Endodermal cell (in vitro differentiated cells): ENCODE measurements at regions not wholly inside any gene's neighbourhood (a gene's known extent, or its start where the extent isn't known, plus 50 kb on each side); places are given as distances from the start of the nearest gene placed in this dataset.

Experiments used
- DNase-seq: peaks from one replicate; pipeline ENCODE4 v3.0.0-alpha.2; 2017
- H3K27ac ChIP-seq: 2 replicates; pipeline ENCODE4 v1.5.1; 2013; ENCODE audit warnings: mild to moderate bottlenecking, low read depth, low read length, moderate library complexity
- H3K27me3 ChIP-seq: 2 replicates; pipeline ENCODE4 v1.6.1; 2013; ENCODE audit warnings: mild to moderate bottlenecking, low read length, moderate library complexity; ENCODE audit not compliant: insufficient read depth, control insufficient read depth, poor library complexity, severe bottlenecking
- H3K36me3 ChIP-seq: 2 replicates; pipeline ENCODE4 v1.7.0; 2013; ENCODE audit warnings: mild to moderate bottlenecking, low read length, moderate library complexity; ENCODE audit not compliant: control insufficient read depth, insufficient read depth
- H3K4me1 ChIP-seq: one replicate; pipeline ENCODE4 v1.7.0; 2013; ENCODE audit warnings: low read length; ENCODE audit not compliant: control insufficient read depth, insufficient read depth
- H3K4me3 ChIP-seq: 2 replicates; pipeline ENCODE4 v1.5.1; 2013; ENCODE audit warnings: mild to moderate bottlenecking, low read length, moderate library complexity
- H3K9ac ChIP-seq: 2 replicates; pipeline ENCODE4 v1.6.1; 2013; ENCODE audit warnings: mild to moderate bottlenecking, low read length, moderate library complexity; ENCODE audit not compliant: poor library complexity, severe bottlenecking; ENCODE audit errors: extremely low read depth
- H3K9me3 ChIP-seq: 2 replicates; pipeline ENCODE4 v1.6.1; 2013; ENCODE audit warnings: mild to moderate bottlenecking, low read length, moderate library complexity; ENCODE audit not compliant: control insufficient read depth
- H3K27ac Mint-ChIP-seq: 2 replicates; pipeline ENCODE4 v1.8.0; 2020; ENCODE audit warnings: mixed read lengths
- H3K27me3 Mint-ChIP-seq: 2 replicates; pipeline ENCODE4 v1.8.0; 2021; ENCODE audit warnings: mild to moderate bottlenecking, mixed read lengths; ENCODE audit not compliant: insufficient read depth
- H3K36me3 Mint-ChIP-seq: 2 replicates; pipeline ENCODE4 v1.8.0; 2020; ENCODE audit warnings: low read depth, mixed read lengths
- H3K4me1 Mint-ChIP-seq: 2 replicates; pipeline ENCODE4 v1.8.0; 2020; ENCODE audit warnings: mixed read lengths
- H3K4me3 Mint-ChIP-seq: 2 replicates; pipeline ENCODE4 v1.8.0; 2020; ENCODE audit warnings: mild to moderate bottlenecking, moderate library complexity, mixed read lengths
- H3K9me3 Mint-ChIP-seq: 2 replicates; pipeline ENCODE4 v1.8.0; 2020; ENCODE audit warnings: mild to moderate bottlenecking, mixed read lengths
- WGBS, 2 experiments: methylation state at CpG; one replicate each; pipeline versions ENCODE4 v1.1.5 to v1.1.7; 2013; ENCODE audit warnings: missing lambda C conversion rate in 2 of 2, mixed read lengths in 1 of 2; ENCODE audit not compliant: insufficient coverage in 1 of 2, insufficient read length in 1 of 2; 5-methylcytosine and 5-hydroxymethylcytosine counted together
- TF ChIP-seq, protein P1 (sequence below): fragments of 200-600 bp; sonication (generic); conservative IDR thresholded peaks from 2 replicates; pipeline ENCODE4 v1.5.0; 2021; ENCODE audit warnings: antibody characterized with exemption, mild to moderate bottlenecking

DNA sequence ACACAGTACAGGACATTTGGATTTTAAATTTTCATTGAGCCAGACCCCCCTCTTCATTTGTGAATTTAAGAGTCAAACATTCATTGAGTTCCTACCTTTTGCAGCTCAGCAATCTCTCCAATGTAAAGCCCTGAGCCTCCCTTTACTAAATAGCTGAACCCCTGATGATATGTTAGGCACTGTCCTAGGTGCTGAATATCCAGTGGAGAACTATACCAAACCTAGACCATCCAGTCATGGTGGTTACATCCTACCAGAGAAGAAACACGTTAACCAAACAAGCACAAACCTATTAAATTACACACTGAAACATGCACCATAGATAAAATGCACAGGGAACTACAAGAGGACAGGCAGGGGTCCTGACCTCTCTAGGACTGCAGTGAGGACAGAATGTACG is 1585.3 kb upstream of the TMEM132C start:
- H3K9me3 Mint-ChIP-seq = peaks cover 29% of the 10 kb centered on the region
- no peak for DNase-seq

DNA sequence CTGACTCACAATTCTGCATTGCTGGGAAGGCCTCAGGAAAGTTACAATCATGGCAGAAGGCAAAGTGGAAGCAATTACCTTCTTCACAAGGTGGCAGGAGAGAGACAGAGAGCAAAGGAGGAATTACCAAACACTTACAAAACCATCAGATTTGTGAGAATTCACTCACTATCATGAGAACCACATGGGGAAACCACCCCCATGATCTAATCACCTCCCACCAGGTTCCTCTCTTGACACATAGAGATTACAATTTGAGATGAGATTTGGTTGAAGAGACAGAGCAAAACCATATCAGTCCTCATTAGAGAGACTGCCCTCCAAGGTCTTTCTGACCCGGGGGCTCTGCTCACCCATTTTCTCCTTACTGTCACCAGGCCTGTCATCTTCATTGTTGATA is 1582.3 kb upstream of the TMEM132C start:
- H3K4me1 Mint-ChIP-seq = no peaks in the 10 kb centered on the region
- DNase-seq = no peak
- H3K4me3 ChIP-seq = no peak overlapping the region
- H3K27ac Mint-ChIP-seq = no peak overlapping the region
- WGBS, 2 experiments = 74 to 75% methylated on average over 1 of the region's 1 CpG
- no peaks in the 10 kb centered on the region for H3K36me3 ChIP-seq
- peaks cover 29% of the 10 kb centered on the region for H3K9me3 Mint-ChIP-seq
- H3K4me3 Mint-ChIP-seq = no peak overlapping the region
- no peak overlapping the region for H3K9ac ChIP-seq
- TF ChIP-seq, protein P1, sequence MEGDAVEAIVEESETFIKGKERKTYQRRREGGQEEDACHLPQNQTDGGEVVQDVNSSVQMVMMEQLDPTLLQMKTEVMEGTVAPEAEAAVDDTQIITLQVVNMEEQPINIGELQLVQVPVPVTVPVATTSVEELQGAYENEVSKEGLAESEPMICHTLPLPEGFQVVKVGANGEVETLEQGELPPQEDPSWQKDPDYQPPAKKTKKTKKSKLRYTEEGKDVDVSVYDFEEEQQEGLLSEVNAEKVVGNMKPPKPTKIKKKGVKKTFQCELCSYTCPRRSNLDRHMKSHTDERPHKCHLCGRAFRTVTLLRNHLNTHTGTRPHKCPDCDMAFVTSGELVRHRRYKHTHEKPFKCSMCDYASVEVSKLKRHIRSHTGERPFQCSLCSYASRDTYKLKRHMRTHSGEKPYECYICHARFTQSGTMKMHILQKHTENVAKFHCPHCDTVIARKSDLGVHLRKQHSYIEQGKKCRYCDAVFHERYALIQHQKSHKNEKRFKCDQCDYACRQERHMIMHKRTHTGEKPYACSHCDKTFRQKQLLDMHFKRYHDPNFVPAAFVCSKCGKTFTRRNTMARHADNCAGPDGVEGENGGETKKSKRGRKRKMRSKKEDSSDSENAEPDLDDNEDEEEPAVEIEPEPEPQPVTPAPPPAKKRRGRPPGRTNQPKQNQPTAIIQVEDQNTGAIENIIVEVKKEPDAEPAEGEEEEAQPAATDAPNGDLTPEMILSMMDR = no peak
- peaks cover 53% of the 10 kb centered on the region for H3K9me3 ChIP-seq
- H3K27me3 Mint-ChIP-seq = peaks cover 3% of the 10 kb centered on the region
- no peaks in the 10 kb centered on the region for H3K36me3 Mint-ChIP-seq
- H3K27me3 ChIP-seq = no peaks in the 10 kb centered on the region
- H3K4me1 ChIP-seq = no peaks in the 10 kb centered on the region
- no peak overlapping the region for H3K27ac ChIP-seq

More for the DNA sequence above, 1585.3 kb upstream of the TMEM132C start:
- Mint-ChIP-seq H3K27ac (no peak overlapping the region), H3K4me1 (no peaks in the 10 kb centered on the region), H3K36me3 (no peaks in the 10 kb centered on the region), H3K4me3 (no peak overlapping the region), H3K27me3 (no peaks in the 10 kb centered on the region)
- Histone ChIP-seq H3K27me3 (no peaks in the 10 kb centered on the region), H3K9ac (no peak overlapping the region), H3K4me3 (no peak overlapping the region), H3K9me3 (peaks cover 54% of the 10 kb centered on the region), H3K4me1 (no peaks in the 10 kb centered on the region), H3K27ac (no peak overlapping the region), H3K36me3 (no peaks in the 10 kb centered on the region)
- TF ChIP-seq, protein P1 = no peak
- 67 to 100% methylated on average over 1 to 2 of the region's 2 CpGs for WGBS, 2 experiments

DNA sequence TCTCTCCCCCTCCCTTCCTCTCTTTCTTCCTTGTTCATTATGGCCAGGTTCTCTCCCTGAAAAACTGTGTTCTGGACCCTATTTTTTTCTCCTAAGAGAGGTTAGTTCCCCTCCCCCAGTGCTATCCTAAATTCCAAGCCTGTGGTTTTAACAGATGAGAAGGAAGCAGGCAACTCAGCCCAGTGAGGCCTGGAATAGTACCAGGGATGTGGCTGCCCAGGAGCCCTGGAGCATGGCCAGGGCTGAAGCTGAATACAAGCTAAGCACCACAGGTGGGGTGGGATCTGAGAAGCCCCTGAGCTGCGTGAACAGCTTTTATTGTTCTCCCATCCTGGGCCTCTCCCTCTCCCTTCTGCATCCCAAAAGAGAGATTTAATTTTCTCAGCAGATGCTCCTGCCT is 1581.3 kb upstream of the TMEM132C start:
- Histone ChIP-seq H3K9ac (no peak overlapping the region), H3K4me3 (no peak overlapping the region), H3K27ac (no peak overlapping the region), H3K4me1 (no peaks in the 10 kb centered on the region), H3K9me3 (peaks cover 46% of the 10 kb centered on the region), H3K36me3 (no peaks in the 10 kb centered on the region), H3K27me3 (no peaks in the 10 kb centered on the region)
- TF ChIP-seq, protein P1 = no peak
- no peaks in the 10 kb centered on the region for H3K4me1 Mint-ChIP-seq
- peaks cover 3% of the 10 kb centered on the region for H3K27me3 Mint-ChIP-seq
- H3K27ac Mint-ChIP-seq = no peak overlapping the region
- WGBS, 2 experiments = 79% methylated on average over 1 of the region's 1 CpG; no CpG with 5 or more reads in 1 of the 2 experiments
- no peaks in the 10 kb centered on the region for H3K36me3 Mint-ChIP-seq
- H3K4me3 Mint-ChIP-seq = no peak overlapping the region
- H3K9me3 Mint-ChIP-seq = peaks cover 31% of the 10 kb centered on the region
- no peak for DNase-seq
